Germinal center (tissue), 1 donor: ENCODE measurements at regions not wholly inside any gene's neighbourhood (a gene's known extent, or its start where the extent isn't known, plus 50 kb on each side); places are given as distances from the start of the nearest gene placed in this dataset.

Experiments
- DNase-seq: peaks from one replicate; pipeline ENCODE4 v3.0.0; 2012; ENCODE audit warnings: mixed read lengths, low spot score

DNA sequence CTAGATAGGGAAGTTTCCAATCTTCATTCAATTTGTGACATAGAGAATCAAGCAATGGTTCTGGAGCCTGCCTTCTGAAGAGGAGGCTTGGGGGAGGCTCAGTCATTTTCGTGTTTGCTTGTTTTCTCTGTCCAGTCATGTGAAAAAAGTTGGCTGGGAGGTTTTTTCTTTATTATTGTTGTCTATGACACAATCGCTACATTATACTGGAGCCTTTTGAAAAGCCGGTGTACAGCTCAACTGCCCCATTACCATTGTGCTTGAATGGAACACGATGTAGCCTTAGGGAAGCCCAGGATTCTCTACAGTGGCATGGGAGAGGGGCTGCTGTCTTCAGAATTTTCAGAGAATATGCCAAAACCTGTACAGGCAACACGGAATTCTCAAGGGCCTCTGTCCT lies 57.9 kb upstream of the NCAM1 start:
- no peak for DNase-seq

DNA sequence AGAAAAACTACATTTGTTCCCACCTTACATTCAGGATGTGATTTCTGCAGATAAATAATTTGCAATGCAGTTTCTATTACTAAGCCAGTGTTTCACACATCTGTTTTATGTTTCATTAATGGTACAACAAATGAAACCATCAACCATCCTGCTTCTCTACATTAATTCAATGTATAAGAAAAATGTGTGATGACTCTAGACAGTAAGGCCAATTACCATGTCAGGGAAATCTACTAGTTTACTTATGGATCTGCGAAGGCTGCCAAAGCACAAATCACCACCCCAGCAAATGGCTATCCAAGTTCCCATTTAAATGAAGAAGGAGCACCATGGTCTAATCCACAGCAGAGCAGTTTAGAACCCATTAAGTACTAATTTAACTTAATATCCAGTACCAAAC lies 50.1 kb upstream of the NCAM1 start:
- DNase-seq = no peak
